ENCODE measurements at regions not wholly inside any gene's neighbourhood (a gene's known extent, or its start where the extent isn't known, plus 50 kb on each side); places are given as distances from the start of the nearest gene placed in this dataset.

GRCh38 chr1:60620087-60620486, 462.3 kb upstream of the NFIA start (continued):
- TF ChIP-seq ZNF174 (tag by site-specific recombination; IDR thresholded peaks at IDR 0.05) = no peak
- TF ChIP-seq KLF1 (tag by site-specific recombination; IDR thresholded peaks at IDR 0.05) = no peak

- ChIA-PET POLR2A (no interaction called here), CTCF (no interaction called here)
- no peaks in the 10 kb centered on the region for H3K36me3 ChIP-seq (ENCODE audit: control insufficient read depth in 2 of 2, insufficient read depth in 1 of 2, low read length in 2 of 2)
- no peak overlapping the region for H3K4me3 ChIP-seq (ENCODE audit: low read depth, low read length)
- H3K4me1 ChIP-seq (ENCODE audit: control insufficient read depth, insufficient read depth, low read length) = no peaks in the 10 kb centered on the region; the same call in 1 of the 2 replicates
- no peak for TF ChIP-seq ZNF610 (tag by site-specific recombination; IDR thresholded peaks at IDR 0.05; ENCODE audit: borderline replicate concordance)
- no peak for TF ChIP-seq ZNF544 (tag by site-specific recombination; IDR thresholded peaks at IDR 0.05)
- TF ChIP-seq ZBTB8A (tag by site-specific recombination; IDR thresholded peaks at IDR 0.05) = no peak
- TF ChIP-seq ZNF366 (tag by site-specific recombination; conservative IDR thresholded peaks at IDR 0.05) = no peak
- no peak for TF ChIP-seq ZIC2 (tag by site-specific recombination; IDR thresholded peaks at IDR 0.05)
- TF ChIP-seq ZNF785 (tag by site-specific recombination; IDR thresholded peaks at IDR 0.05) = no peak
- TF ChIP-seq ZNF585B (tag by site-specific recombination; IDR thresholded peaks at IDR 0.05) = no peak
- no peak for TF ChIP-seq ZNF830 (tag by site-specific recombination; IDR thresholded peaks at IDR 0.05; ENCODE audit: low read depth)
- no peak overlapping the region for H3K27ac ChIP-seq (ENCODE audit: extremely low read depth, low read depth, low read length)
- no peaks in the 10 kb centered on the region for H3K9me3 ChIP-seq (ENCODE audit: control insufficient read depth, insufficient read depth, low read depth, low read length)
Measured at GRCh38 chr1:60619581-60619980, 462.8 kb upstream of the NFIA start.

- Histone ChIP-seq H3K4me3 (ENCODE audit: low read depth, low read length) (no peak overlapping the region), H3K4me1 (ENCODE audit: control insufficient read depth, insufficient read depth, low read length) (no peaks in the 10 kb centered on the region), H3K27ac (ENCODE audit: extremely low read depth, low read depth, low read length) (no peak overlapping the region), H3K9me3 (ENCODE audit: control insufficient read depth, insufficient read depth, low read depth, low read length) (no peaks in the 10 kb centered on the region), H3K36me3 (ENCODE audit: control insufficient read depth in 2 of 2, insufficient read depth in 1 of 2, low read length in 2 of 2) (no peaks in the 10 kb centered on the region)
- no peak for TF ChIP-seq ZNF658 (tag by site-specific recombination; IDR thresholded peaks at IDR 0.05)
- no peak for TF ChIP-seq ZNF701 (tag by site-specific recombination; IDR thresholded peaks at IDR 0.05)
- TF ChIP-seq INSM2 (tag by site-specific recombination; IDR thresholded peaks at IDR 0.05) = no peak
- no peak for TF ChIP-seq ZNF670 (tag by site-specific recombination; IDR thresholded peaks at IDR 0.05; ENCODE audit: low read depth)
- no peak for TF ChIP-seq ZNF48 (tag by site-specific recombination; IDR thresholded peaks at IDR 0.05)
- TF ChIP-seq ZNF324 (tag by site-specific recombination; IDR thresholded peaks at IDR 0.05) = no peak
- TF ChIP-seq REPIN1 (tag by site-specific recombination; IDR thresholded peaks at IDR 0.05; ENCODE audit: low read depth) = no peak
- TF ChIP-seq SCRT2 (tag by site-specific recombination; IDR thresholded peaks at IDR 0.05) = no peak
- no peak for TF ChIP-seq PRDM2 (tag by site-specific recombination; IDR thresholded peaks at IDR 0.05; ENCODE audit: borderline replicate concordance)
- no peak for TF ChIP-seq ZNF239 (tag by site-specific recombination; IDR thresholded peaks at IDR 0.05)
- TF ChIP-seq FEZF1 (tag by site-specific recombination; IDR thresholded peaks at IDR 0.05) = no peak
- no peak for TF ChIP-seq ZEB2 (tag by site-specific recombination; IDR thresholded peaks at IDR 0.05)
- no peak for TF ChIP-seq ZNF596 (tag by site-specific recombination; IDR thresholded peaks at IDR 0.05)
- TF ChIP-seq ZNF529 (tag by site-specific recombination; IDR thresholded peaks at IDR 0.05; ENCODE audit: insufficient replicate concordance) = no peak
- no peak for TF ChIP-seq ZNF157 (tag by site-specific recombination; IDR thresholded peaks at IDR 0.05)
- TF ChIP-seq ZNF140 (tag by site-specific recombination; IDR thresholded peaks at IDR 0.05) = no peak
- TF ChIP-seq ZNF350 (tag by site-specific recombination; IDR thresholded peaks at IDR 0.05) = no peak
- TF ChIP-seq KLF16 (tag by site-specific recombination; IDR thresholded peaks at IDR 0.05) = no peak
- ChIA-PET CTCF (no interaction called here), POLR2A (no interaction called here)
Measured at GRCh38 chr1:60615666-60616065, 466.7 kb upstream of the NFIA start.

All from HEK293 (cell line).